GM23248 (cell line): ENCODE measurements at regions not wholly inside any gene's neighbourhood (a gene's known extent, or its start where the extent isn't known, plus 50 kb on each side); places are given as distances from the start of the nearest gene placed in this dataset.

Source experiments
- EZH2 ChIP-seq: fragments of 200-600 bp; sonication (generic); IDR thresholded peaks from 2 replicates; pipeline ENCODE4 v1.6.1; 2018; ENCODE audit warnings: antibody characterized with exemption, mild to moderate bottlenecking; ENCODE audit not compliant: insufficient read depth, poor library complexity, severe bottlenecking
- EZH2phosphoT487 ChIP-seq: fragments of 200-600 bp; sonication (generic); IDR thresholded peaks from 2 replicates; pipeline ENCODE4 v1.6.1; 2018; ENCODE audit warnings: antibody characterized with exemption, moderate library complexity, mild to moderate bottlenecking, low read depth; ENCODE audit not compliant: insufficient read depth

DNA sequence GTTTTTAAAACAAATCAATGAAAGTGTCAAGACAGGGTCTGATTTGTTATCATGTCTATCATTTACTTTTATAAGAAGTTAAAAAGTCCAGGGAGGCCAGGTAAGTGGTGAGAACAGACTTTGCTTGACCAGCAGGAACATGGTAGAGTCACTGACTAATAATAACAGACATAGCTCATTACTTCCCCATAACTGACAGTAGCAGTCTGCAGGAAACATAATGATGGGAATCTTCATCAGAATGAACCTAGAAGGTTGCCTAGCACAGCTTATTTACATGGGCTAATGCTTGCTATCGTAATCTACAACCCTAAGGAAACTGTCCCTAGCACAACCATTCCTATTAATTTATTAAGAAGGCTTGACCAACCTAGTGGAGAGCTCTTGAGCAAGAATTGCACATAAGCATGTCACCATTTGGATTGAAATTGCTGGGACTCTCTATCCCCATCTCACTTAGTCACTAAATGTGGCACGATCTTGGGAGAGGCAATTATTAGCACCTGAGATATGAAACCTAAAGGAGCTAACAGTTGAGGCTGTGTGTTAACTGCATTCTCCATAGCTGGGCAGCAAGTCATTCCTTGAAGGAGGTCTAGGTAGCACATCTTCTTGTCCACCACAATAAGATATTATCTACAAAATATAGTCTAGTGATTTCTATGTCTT lies 139.6 kb upstream of the ZBTB20 start:
- TF ChIP-seq EZH2 = no peak
- TF ChIP-seq EZH2phosphoT487 = no peak
